H1 (cell line): ENCODE measurements at regions not wholly inside any gene's neighbourhood (a gene's known extent, or its start where the extent isn't known, plus 50 kb on each side); places are given as distances from the start of the nearest gene placed in this dataset.
A peak's percentile ranks its signal among the peaks of the same experiment; 100 is the strongest.

Experiments used
- CHD7 ChIP-seq: fragments of 300-600 bp; sonication (generic); IDR thresholded peaks from 2 replicates; pipeline ENCODE4 v1.7.1; 2012; ENCODE audit warnings: low read length, moderate library complexity, mild to moderate bottlenecking, inconsistent platforms; ENCODE audit not compliant: insufficient replicate concordance
- MAFK ChIP-seq: IDR thresholded peaks from 2 replicates; pipeline ENCODE4 v1.6.1; 2012; ENCODE audit warnings: low read depth, mild to moderate bottlenecking, improper control_type of control experiment, low read length

- TF ChIP-seq CHD7 (no peak), MAFK (peak; percentile 40; the same call in 1 of the 2 replicates)
- TF ChIP-seq, all 59 proteins: peak for 1
Measured at GRCh38 chr15:26449291-26449690, 323.6 kb downstream of the GABRB3 start (continued).
